ENCODE measurements at regions not wholly inside any gene's neighbourhood (a gene's known extent, or its start where the extent isn't known, plus 50 kb on each side); places are given as distances from the start of the nearest gene placed in this dataset.

DNA sequence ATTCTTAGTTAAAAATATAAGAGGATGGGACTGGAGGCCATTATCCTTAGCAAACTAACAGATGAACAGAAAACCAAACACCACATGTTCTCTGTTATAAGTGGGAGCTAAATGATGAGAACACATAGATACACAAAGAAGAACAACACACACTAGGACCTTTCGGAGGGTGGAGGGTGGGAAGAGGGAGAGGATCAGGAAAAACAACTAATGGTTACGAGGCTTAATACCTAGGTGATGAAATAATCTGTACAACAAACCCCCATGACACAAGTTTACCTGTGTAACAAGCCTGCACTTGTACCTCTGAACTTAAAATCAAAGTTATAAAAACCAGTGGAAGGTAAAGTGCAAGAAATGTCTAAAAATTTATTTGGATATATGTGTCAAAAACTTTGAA is 1047.4 kb upstream of the C9orf72 start:
- POLR2A ChIA-PET, result no interaction called here
- no peak for ATAC-seq
- Histone ChIP-seq H3K4me3 (replicated peaks in 1 of 2; ENCODE audit: low read depth in 1 of 2, low read length in 2 of 2) (no peak overlapping the region), H3K79me2 (ENCODE audit: insufficient read depth, low read length) (no peaks in the 10 kb centered on the region), H3K4me1 (ENCODE audit: control insufficient read depth in 1 of 2, insufficient read depth in 2 of 2, low read length in 2 of 2) (no peaks in the 10 kb centered on the region), H4K20me1 (ENCODE audit: insufficient read depth) (no peaks in the 10 kb centered on the region), H3K9ac (ENCODE audit: low read length) (no peak overlapping the region), H3K36me3 (ENCODE audit: control insufficient read depth in 1 of 2, insufficient read depth in 2 of 2, low read length in 2 of 2) (no peaks in the 10 kb centered on the region), H3K4me2 (ENCODE audit: low read length) (no peak overlapping the region), H3K27ac (ENCODE audit: low read depth, low read length) (no peak overlapping the region), H3K9me3 (ENCODE audit: control insufficient read depth in 1 of 2, insufficient read depth in 1 of 2, low read depth in 1 of 2, low read length in 2 of 2) (no peaks in the 10 kb centered on the region; a peak in 1 of 4 replicates), H3K27me3 (ENCODE audit: insufficient read depth, low read length) (no peaks in the 10 kb centered on the region), H3K9me2 (ENCODE audit: insufficient read depth) (no peaks in the 10 kb centered on the region), H2AFZ (ENCODE audit: low read depth, low read length, poor library complexity, severe bottlenecking) (no peak overlapping the region)
- DNase-seq (ENCODE audit: low read depth, low spot score), result no peak
- BruUV-seq (replicated peaks), result no TSS peak
- TF ChIP-seq, protein P1, sequence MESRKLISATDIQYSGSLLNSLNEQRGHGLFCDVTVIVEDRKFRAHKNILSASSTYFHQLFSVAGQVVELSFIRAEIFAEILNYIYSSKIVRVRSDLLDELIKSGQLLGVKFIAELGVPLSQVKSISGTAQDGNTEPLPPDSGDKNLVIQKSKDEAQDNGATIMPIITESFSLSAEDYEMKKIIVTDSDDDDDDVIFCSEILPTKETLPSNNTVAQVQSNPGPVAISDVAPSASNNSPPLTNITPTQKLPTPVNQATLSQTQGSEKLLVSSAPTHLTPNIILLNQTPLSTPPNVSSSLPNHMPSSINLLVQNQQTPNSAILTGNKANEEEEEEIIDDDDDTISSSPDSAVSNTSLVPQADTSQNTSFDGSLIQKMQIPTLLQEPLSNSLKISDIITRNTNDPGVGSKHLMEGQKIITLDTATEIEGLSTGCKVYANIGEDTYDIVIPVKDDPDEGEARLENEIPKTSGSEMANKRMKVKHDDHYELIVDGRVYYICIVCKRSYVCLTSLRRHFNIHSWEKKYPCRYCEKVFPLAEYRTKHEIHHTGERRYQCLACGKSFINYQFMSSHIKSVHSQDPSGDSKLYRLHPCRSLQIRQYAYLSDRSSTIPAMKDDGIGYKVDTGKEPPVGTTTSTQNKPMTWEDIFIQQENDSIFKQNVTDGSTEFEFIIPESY (IDR thresholded peaks at IDR 0.05; ENCODE audit: extremely low read depth, insufficient replicate concordance, low read length), result no peak
- no peak for TF ChIP-seq POLR2AphosphoS5 (IDR thresholded peaks at IDR 0.05; ENCODE audit: low read depth, low read length)
- TF ChIP-seq YY1 (IDR thresholded peaks at IDR 0.05; ENCODE audit: extremely low read depth, insufficient replicate concordance, low read depth, low read length), result no peak
- TF ChIP-seq POLR2A (IDR thresholded peaks at IDR 0.05; ENCODE audit: borderline replicate concordance, extremely low read depth, insufficient read depth, insufficient read length), result no peak
- no peak for TF ChIP-seq ZNF274 (IDR thresholded peaks at IDR 0.05; ENCODE audit: low read depth, low read length)
- no peak for TF ChIP-seq SRF (IDR thresholded peaks at IDR 0.05; ENCODE audit: low read depth)
- TF ChIP-seq JUND (IDR thresholded peaks at IDR 0.05), result no peak
- no peak for TF ChIP-seq ELF1 (IDR thresholded peaks at IDR 0.05; ENCODE audit: borderline replicate concordance, low read depth)
- TF ChIP-seq ZFX (IDR thresholded peaks at IDR 0.05), result no peak
- TF ChIP-seq CEBPB (IDR thresholded peaks at IDR 0.05; ENCODE audit: low read depth), result no peak
- TF ChIP-seq RAD21 (IDR thresholded peaks at IDR 0.05; ENCODE audit: low read depth), result no peak
- TF ChIP-seq, protein P2, sequence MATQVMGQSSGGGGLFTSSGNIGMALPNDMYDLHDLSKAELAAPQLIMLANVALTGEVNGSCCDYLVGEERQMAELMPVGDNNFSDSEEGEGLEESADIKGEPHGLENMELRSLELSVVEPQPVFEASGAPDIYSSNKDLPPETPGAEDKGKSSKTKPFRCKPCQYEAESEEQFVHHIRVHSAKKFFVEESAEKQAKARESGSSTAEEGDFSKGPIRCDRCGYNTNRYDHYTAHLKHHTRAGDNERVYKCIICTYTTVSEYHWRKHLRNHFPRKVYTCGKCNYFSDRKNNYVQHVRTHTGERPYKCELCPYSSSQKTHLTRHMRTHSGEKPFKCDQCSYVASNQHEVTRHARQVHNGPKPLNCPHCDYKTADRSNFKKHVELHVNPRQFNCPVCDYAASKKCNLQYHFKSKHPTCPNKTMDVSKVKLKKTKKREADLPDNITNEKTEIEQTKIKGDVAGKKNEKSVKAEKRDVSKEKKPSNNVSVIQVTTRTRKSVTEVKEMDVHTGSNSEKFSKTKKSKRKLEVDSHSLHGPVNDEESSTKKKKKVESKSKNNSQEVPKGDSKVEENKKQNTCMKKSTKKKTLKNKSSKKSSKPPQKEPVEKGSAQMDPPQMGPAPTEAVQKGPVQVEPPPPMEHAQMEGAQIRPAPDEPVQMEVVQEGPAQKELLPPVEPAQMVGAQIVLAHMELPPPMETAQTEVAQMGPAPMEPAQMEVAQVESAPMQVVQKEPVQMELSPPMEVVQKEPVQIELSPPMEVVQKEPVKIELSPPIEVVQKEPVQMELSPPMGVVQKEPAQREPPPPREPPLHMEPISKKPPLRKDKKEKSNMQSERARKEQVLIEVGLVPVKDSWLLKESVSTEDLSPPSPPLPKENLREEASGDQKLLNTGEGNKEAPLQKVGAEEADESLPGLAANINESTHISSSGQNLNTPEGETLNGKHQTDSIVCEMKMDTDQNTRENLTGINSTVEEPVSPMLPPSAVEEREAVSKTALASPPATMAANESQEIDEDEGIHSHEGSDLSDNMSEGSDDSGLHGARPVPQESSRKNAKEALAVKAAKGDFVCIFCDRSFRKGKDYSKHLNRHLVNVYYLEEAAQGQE (IDR thresholded peaks at IDR 0.05; ENCODE audit: low read depth), result no peak
- TF ChIP-seq, protein P3, sequence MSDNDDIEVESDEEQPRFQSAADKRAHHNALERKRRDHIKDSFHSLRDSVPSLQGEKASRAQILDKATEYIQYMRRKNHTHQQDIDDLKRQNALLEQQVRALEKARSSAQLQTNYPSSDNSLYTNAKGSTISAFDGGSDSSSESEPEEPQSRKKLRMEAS (IDR thresholded peaks at IDR 0.05), result no peak
- no peak for TF ChIP-seq TCF7L2 (IDR thresholded peaks at IDR 0.05; ENCODE audit: borderline replicate concordance, extremely low read depth, insufficient read depth, insufficient read length)
- no peak for TF ChIP-seq SP1 (IDR thresholded peaks at IDR 0.05; ENCODE audit: low read depth)
- TF ChIP-seq, protein P4, sequence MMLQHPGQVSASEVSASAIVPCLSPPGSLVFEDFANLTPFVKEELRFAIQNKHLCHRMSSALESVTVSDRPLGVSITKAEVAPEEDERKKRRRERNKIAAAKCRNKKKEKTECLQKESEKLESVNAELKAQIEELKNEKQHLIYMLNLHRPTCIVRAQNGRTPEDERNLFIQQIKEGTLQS (IDR thresholded peaks at IDR 0.05), result no peak
- no peak for TF ChIP-seq FOSL1 (IDR thresholded peaks at IDR 0.05; ENCODE audit: low read depth)
- TF ChIP-seq, protein P5, sequence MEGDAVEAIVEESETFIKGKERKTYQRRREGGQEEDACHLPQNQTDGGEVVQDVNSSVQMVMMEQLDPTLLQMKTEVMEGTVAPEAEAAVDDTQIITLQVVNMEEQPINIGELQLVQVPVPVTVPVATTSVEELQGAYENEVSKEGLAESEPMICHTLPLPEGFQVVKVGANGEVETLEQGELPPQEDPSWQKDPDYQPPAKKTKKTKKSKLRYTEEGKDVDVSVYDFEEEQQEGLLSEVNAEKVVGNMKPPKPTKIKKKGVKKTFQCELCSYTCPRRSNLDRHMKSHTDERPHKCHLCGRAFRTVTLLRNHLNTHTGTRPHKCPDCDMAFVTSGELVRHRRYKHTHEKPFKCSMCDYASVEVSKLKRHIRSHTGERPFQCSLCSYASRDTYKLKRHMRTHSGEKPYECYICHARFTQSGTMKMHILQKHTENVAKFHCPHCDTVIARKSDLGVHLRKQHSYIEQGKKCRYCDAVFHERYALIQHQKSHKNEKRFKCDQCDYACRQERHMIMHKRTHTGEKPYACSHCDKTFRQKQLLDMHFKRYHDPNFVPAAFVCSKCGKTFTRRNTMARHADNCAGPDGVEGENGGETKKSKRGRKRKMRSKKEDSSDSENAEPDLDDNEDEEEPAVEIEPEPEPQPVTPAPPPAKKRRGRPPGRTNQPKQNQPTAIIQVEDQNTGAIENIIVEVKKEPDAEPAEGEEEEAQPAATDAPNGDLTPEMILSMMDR (IDR thresholded peaks at IDR 0.05 in 2 of 3, conservative IDR thresholded peaks at IDR 0.05 in 1 of 3; ENCODE audit: borderline replicate concordance in 1 of 3, insufficient read depth in 1 of 3, low read depth in 2 of 3, low read length in 2 of 3), result no peak
- no peak for TF ChIP-seq SIN3A (IDR thresholded peaks at IDR 0.05; ENCODE audit: low read depth)
- intact Hi-C loops (cut with micrococcal nuclease), result no loop called here
- CTCF ChIA-PET, result no interaction called here
- RAD21 ChIA-PET (ENCODE audit: low non-redundant PET in 1 of 2, low total read pairs in 2 of 2, uncharacterized antibody in 2 of 2, unreplicated experiment in 2 of 2), result no interaction called here
